HL-60 (cell line): ENCODE measurements at regions not wholly inside any gene's neighbourhood (a gene's known extent, or its start where the extent isn't known, plus 50 kb on each side); places are given as distances from the start of the nearest gene placed in this dataset.

Experiments used
- GABPA ChIP-seq: IDR thresholded peaks from 2 replicates; pipeline ENCODE4 v1.6.1; 2012; ENCODE audit warnings: low read depth
- TF ChIP-seq, protein P1 (sequence below): IDR thresholded peaks from one replicate; pipeline ENCODE4 v1.5.1; 2011; ENCODE audit warnings: low read length, control low read depth, inconsistent platforms; ENCODE audit not compliant: insufficient read depth

DNA sequence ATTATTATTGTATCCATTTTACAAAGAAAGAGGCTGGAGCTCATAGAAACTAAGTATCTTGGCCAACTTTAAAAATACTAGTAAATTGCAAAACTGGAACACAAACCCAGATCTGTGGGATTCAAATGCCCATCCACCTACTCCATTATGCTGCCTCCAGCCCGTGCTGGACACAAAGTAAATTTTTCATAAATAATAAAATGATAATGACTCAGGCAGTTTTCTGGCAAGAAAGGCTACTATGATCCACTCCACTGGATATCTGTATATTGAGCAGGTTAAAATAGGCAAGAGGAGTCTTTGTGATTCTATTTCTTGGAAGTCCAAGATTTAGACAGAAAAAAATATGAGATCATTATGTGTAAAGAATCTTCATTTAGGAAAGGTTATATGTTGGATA is 138.3 kb upstream of the DUSP10 start:
- TF ChIP-seq, protein P1, sequence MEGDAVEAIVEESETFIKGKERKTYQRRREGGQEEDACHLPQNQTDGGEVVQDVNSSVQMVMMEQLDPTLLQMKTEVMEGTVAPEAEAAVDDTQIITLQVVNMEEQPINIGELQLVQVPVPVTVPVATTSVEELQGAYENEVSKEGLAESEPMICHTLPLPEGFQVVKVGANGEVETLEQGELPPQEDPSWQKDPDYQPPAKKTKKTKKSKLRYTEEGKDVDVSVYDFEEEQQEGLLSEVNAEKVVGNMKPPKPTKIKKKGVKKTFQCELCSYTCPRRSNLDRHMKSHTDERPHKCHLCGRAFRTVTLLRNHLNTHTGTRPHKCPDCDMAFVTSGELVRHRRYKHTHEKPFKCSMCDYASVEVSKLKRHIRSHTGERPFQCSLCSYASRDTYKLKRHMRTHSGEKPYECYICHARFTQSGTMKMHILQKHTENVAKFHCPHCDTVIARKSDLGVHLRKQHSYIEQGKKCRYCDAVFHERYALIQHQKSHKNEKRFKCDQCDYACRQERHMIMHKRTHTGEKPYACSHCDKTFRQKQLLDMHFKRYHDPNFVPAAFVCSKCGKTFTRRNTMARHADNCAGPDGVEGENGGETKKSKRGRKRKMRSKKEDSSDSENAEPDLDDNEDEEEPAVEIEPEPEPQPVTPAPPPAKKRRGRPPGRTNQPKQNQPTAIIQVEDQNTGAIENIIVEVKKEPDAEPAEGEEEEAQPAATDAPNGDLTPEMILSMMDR = no peak
- TF ChIP-seq GABPA = no peak
